GM23248 (cell line): ENCODE measurements at regions not wholly inside any gene's neighbourhood (a gene's known extent, or its start where the extent isn't known, plus 50 kb on each side); places are given as distances from the start of the nearest gene placed in this dataset.

Source experiments
- EZH2 ChIP-seq: fragments of 200-600 bp; sonication (generic); IDR thresholded peaks from 2 replicates; pipeline ENCODE4 v1.6.1; 2018; ENCODE audit warnings: antibody characterized with exemption, mild to moderate bottlenecking; ENCODE audit not compliant: insufficient read depth, poor library complexity, severe bottlenecking
- EZH2phosphoT487 ChIP-seq: fragments of 200-600 bp; sonication (generic); IDR thresholded peaks from 2 replicates; pipeline ENCODE4 v1.6.1; 2018; ENCODE audit warnings: antibody characterized with exemption, moderate library complexity, mild to moderate bottlenecking, low read depth; ENCODE audit not compliant: insufficient read depth

- TF ChIP-seq EZH2phosphoT487 (no peak), EZH2 (no peak)
These were observed 51.7 kb upstream of the COBL start for GRCh38 chr7:51368334-51368733.
